ENCODE measurements at regions not wholly inside any gene's neighbourhood (a gene's known extent, or its start where the extent isn't known, plus 50 kb on each side); places are given as distances from the start of the nearest gene placed in this dataset.

GRCh38 chr6:144578385-144579350, 293.5 kb downstream of the UTRN start:
- no peak for DNase-seq (ENCODE audit: low read depth)

GRCh38 chr6:144580039-144580438, 294.9 kb downstream of the UTRN start:
- no peak for DNase-seq (ENCODE audit: low read depth)

- no peak for DNase-seq (ENCODE audit: low read depth)
Measured at GRCh38 chr6:144580771-144581170, 295.6 kb downstream of the UTRN start.

GRCh38 chr6:144581812-144582537, 296.8 kb downstream of the UTRN start:
- DNase-seq (ENCODE audit: low read depth) = no peak

- DNase-seq (ENCODE audit: low read depth) = peak; percentile 16
Measured at GRCh38 chr6:144582939-144583613, 297.9 kb downstream of the UTRN start.

- DNase-seq (ENCODE audit: low read depth) = no peak
Measured at GRCh38 chr6:144583614-144583954, 298.4 kb downstream of the UTRN start.

GRCh38 chr6:144585217-144585814, 300.2 kb downstream of the UTRN start:
- no peak for DNase-seq (ENCODE audit: low read depth)

GRCh38 chr6:144586986-144587385, 301.9 kb downstream of the UTRN start:
- no peak for DNase-seq (ENCODE audit: low read depth)

- no peak for DNase-seq (ENCODE audit: low read depth)
Measured at GRCh38 chr6:144588697-144589325, 303.7 kb downstream of the UTRN start.

GRCh38 chr6:144590532-144590931, 305.4 kb downstream of the UTRN start:
- DNase-seq (ENCODE audit: low read depth) = no peak

- no peak for DNase-seq (ENCODE audit: low read depth)
Measured at GRCh38 chr6:144593392-144593791, 308.3 kb downstream of the UTRN start.

GRCh38 chr6:144594585-144594984, 309.4 kb downstream of the UTRN start:
- DNase-seq (ENCODE audit: low read depth) = no peak

- no peak for DNase-seq (ENCODE audit: low read depth)
Measured at GRCh38 chr6:144595266-144595665, 310.1 kb downstream of the UTRN start.

GRCh38 chr6:144597511-144597910, 312.4 kb downstream of the UTRN start:
- DNase-seq (ENCODE audit: low read depth) = no peak

- DNase-seq (ENCODE audit: low read depth) = no peak
Measured at GRCh38 chr6:144599615-144600014, 314.5 kb downstream of the UTRN start.

GRCh38 chr6:144601221-144601620, 316.1 kb downstream of the UTRN start:
- DNase-seq (ENCODE audit: low read depth) = no peak

- DNase-seq (ENCODE audit: low read depth) = no peak
Measured at GRCh38 chr6:144602523-144603180, 317.5 kb downstream of the UTRN start.

- DNase-seq (ENCODE audit: low read depth) = no peak
Measured at GRCh38 chr6:144606083-144606482, 320.9 kb downstream of the UTRN start.

- DNase-seq (ENCODE audit: low read depth) = no peak
Measured at GRCh38 chr6:144607998-144608735, 323.0 kb downstream of the UTRN start.

GRCh38 chr6:144612811-144613210, 327.7 kb downstream of the UTRN start:
- no peak for DNase-seq (ENCODE audit: low read depth)

GRCh38 chr6:144613859-144614258, 328.7 kb downstream of the UTRN start:
- DNase-seq (ENCODE audit: low read depth) = no peak

Measured in activated gamma-delta T cell treated with anti-CD3 and anti-CD28 coated beads, Interleukin-2, amount 50 U/mL, for 16 hours (primary cell).